NCI-H774 (cell line): ENCODE measurements at regions not wholly inside any gene's neighbourhood (a gene's known extent, or its start where the extent isn't known, plus 50 kb on each side); places are given as distances from the start of the nearest gene placed in this dataset.
"Not testable (repeated sequence)": the region's sequence is repeated elsewhere in the genome, so short reads cannot be mapped to it uniquely, and the experiment has no call there.

ENCODE experiments used
- DNase-seq: peaks from one replicate; lab custom pipeline; 2025; lab: John Stamatoyannopoulos, UW

DNA sequence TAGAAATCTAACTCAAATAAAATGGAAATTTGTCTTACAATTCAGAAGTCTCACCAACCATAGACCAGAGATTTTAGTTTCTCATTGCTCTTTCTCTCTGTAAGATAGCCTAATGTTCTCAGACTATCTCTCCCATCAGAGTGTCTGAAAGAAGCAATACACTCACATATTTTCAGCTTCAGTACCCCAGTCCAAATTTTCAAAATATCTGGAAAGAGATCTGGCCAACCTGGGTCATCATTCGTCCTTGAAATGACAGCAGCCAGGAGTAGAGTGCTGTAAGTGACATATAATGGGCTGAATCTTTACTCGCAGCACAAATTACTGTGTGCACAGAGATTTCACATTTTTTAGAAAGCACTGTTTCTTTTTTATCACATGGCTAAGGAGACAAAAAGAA, 313.3 kb upstream of the PRR16 start:
- DNase-seq, result no peak

- no peak for DNase-seq
These were observed 312.9 kb upstream of the PRR16 start for GRCh38 chr5:120151181-120151580.

DNA sequence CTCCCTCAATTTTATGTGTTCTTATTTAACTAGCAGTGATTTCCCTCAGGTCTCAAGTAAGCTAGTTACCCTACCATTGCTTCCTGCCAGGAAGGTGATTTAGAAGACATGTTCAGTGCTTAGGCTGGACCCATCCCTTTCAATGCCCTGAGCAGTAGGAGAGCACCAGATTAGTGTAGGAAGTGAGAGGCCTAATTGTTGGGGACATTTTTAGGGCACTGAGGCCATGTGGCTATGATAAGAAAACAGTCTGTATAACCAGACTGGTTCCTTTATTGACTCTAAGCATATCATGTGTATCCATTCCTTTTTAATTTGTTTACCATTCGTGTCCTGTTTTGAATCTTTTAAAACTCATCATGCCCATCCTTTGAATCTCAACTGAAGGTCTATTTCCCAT, 312.3 kb upstream of the PRR16 start:
- no peak for DNase-seq

DNA sequence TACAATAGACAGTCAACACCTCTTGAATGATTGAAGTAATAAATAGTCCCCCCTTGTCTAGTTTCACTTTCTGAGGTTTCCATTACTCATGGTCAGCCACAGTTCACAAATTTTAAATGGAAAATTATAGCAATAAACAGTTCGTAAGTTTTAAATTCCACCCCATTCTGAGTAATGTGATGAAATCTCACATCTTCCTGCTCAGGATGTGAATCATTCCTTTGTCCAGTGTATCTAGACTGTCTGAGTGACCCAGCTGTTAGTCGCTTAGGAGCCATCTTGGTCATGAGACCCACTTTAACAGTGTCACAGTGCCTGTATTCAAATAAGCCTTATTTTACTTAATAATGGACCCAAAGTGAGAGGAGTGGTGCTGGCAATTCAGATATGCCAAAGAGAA, 311.6 kb upstream of the PRR16 start:
- no peak for DNase-seq

DNA sequence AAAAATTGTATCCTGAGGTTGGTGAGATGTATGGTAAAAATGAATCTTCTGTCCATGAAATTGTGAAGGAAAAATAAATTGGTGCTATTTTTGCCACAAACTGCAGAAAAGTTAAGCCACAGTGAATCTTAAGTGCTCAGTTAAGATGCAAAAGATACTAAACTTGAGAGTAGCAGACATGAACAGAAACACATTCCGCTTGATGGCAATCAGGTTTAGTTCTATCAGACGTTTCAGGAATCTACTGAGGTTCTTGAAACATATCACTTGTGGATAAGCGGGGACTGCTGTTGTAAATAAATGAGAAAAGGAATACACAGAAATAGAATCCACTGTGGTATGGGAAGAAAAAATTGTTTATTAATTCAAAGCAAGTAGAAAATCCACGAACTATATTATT, 311.2 kb upstream of the PRR16 start:
- no peak for DNase-seq

GRCh38 chr5:120153551-120153950, 310.5 kb upstream of the PRR16 start:
- no peak for DNase-seq

DNA sequence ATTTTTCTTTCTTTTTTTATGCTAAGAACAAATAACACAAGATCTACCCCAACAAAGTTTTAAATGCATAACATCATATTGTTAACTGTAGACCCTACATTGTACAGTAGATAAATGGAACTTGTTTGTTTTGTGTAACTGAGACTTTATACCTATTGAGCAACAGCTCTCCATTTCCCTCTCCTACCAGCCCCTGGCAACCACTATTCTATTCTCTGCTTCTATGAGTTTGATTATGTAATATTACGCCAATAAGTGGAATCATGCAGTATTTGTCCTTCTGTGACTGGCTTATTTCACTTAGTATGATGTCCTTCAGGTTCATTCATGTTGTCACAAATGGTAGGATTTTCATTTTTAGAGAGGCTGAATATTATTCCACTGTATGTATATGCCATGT, 308.2 kb upstream of the PRR16 start:
- DNase-seq, result no peak

DNA sequence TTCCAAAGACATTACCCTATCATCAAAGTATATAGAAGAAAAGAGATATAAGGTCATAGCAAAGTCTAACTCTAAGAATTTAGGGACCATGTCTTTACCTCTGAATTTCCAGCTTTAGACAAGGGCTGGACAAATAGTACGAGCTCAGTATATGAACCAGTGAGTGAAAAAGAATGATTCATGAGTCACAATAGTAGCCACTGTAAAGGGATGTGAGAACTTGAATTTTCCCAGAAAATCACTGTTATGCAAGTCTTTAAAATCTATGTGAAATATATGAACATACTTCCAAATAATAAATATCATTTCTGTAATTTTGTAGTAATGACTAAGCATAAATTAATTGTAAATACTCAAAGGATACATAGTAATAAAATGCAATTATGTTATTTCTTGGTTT, 305.9 kb upstream of the PRR16 start:
- no peak for DNase-seq

DNA sequence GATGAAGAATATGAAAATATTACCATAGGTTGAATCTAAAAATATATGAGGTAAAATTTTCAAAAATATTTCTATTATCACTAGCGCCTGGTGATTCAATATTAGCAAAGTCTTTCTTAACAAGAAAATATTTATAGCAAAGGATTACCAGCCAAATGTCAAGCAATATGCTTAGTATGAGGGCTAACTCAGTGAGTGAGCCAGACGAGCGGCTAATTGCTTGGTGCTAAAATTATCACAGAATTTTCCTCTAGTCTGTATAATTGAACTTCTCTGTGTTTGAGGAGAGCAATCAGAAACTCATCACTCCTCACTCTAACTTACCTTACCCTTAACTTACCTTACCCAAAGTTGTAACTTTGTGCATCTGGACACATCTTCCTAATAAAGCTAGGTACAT, 304.9 kb upstream of the PRR16 start:
- DNase-seq, result no peak

DNA sequence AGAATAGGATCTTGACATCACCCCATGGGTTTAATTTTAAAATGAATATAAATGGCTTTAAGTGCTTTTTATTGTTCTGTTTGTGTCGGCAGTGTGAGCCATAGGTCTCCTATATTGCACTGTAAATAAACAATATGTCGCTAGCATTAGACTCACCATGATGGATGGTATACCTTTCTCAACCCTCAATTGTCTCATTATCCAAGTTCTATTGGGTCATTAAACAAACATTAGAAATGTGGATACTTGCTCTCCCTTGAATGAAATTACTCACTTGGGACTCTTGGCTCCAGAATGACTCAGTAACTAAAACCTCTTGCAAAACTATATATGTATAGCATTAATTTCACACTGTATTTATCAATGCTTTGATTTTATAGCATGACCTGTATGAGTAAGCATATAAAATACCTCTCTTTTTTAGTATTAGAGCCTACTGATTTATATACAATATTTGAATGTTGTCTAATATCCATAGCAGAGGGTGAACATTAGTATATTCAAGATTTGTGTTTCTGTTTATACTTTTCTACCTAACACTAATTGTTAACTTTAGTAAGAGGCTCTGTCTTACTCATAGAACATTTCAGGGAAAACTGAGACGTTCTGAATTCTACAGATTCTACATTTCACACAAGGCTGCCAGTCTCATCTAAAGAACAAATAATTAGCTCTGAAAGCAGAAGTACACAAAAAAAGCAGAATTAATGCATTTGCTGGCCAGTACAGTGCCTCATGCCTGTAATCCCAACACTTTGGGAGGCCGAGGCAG, 303.8 kb upstream of the PRR16 start:
- peak; percentile 38 for DNase-seq

DNA sequence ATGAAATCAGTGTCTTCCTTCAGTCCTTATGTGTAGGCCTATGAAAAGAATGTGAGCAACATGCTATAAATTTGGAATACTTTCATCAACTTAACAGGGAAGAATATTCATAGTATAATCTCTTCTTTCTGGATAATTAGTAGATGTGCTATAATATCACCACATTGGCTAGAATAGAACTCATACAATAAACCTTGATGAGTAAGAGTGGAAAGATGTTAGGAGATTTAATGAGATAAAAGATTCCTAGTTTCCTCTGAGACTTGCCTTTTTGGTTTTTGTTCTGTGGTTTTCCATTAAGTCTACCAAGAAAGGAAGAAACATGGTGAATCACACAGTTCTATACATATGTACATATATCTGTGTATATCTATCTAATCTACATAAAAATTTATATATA, 301.8 kb upstream of the PRR16 start:
- DNase-seq, result no peak

GRCh38 chr5:120164037-120164436, 300.1 kb upstream of the PRR16 start:
- no peak for DNase-seq

DNA sequence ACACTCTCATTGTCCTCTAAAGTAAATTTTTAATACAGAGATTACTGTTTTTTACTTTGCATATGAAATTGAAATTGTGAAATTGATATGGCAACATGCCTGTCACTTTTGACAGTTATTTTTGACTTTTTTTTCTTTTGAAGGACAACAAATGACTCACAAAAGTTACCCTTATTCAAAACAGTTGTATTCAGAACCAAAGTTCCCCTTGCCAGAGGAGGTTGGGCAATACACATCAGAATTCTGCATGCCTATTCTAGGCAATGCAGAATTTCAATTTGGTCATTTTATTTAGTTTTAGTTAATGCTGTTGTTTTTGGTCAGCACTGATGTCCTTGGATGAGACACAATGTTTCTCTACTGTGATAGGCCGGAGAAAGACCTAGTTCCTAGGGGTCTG, 299.1 kb upstream of the PRR16 start:
- DNase-seq, result no peak

DNA sequence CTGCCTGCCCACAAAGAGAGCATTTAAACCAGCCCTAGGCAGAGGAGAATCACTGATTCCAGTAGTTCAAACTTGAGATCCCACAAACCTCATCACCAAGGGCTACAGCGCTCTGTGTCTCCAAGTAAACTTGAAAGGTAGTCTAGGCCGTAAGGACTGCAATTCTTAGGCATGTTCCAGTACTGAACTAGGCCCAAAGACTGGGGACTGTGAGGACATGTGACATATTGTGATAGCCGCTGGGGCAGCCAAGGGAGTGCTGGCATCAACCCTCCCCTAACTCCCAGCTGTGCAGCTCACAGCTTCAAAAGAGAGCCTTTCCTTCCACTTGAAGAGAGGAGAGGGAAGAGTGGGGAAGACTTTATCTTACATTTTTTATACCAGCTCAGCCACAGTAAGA, 291.0 kb upstream of the PRR16 start:
- no peak for DNase-seq

DNA sequence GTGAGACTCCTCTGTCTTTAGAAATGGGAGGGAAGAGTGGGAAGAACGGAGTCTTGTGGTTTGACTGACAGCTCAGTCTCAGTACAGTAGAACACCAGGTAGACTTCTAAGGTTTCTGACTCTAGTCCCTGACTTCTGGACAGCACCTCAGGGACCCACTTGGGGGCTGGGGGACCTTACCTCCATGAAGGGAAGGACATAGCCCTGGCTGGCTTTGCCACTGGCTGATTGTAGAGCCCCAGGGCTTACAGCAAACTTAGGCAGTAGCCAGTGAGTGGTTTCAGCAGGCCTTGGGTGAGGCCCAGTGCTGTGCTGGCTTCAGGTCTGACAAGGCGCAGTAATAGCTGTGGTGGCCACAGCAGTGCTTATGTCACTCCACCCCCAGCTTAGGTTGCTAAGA, 290.0 kb upstream of the PRR16 start:
- no peak for DNase-seq

- not testable (repeated sequence) for DNase-seq
These were observed 282.9 kb upstream of the PRR16 start for GRCh38 chr5:120181238-120181637.

DNA sequence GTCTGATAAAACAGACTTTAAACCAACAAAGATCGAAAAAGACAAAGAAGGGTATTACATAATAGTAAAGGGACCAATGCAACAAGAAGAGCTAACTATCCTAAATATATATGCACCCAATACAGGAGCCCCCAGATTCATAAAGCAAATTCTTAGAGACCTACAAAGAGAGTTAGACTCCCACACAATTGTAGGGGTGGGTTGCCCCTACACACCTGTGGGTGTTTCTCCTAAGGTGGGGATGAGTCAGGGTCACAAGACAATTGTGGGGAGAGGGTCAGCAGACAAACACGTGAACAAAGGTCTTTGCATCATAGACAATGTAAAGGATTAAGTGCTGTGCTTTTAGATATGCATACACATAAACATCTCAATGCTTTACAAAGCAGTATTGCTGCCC, 269.4 kb upstream of the PRR16 start:
- DNase-seq, result not testable (repeated sequence)

GRCh38 chr5:120199559-120199958, 264.5 kb upstream of the PRR16 start:
- DNase-seq, result no peak

DNA sequence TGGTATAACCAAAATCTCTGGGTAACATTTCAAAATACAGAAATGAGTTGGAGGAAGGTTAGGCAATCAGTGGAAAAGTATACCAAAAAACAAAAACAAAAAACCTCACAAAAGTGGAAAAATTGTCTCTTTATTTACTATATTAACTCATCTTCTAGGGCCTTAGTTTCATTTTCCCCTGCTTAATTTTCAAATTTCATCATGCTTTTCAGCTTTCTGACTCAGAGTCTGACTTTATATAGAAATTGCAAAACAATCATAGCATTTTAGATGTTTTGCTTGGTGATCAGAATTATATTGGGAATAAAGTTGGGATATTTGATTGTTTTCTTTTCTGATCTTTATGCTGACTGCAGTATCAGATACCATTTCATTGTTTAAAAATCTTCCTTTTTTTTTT, 257.0 kb upstream of the PRR16 start:
- no peak for DNase-seq

DNA sequence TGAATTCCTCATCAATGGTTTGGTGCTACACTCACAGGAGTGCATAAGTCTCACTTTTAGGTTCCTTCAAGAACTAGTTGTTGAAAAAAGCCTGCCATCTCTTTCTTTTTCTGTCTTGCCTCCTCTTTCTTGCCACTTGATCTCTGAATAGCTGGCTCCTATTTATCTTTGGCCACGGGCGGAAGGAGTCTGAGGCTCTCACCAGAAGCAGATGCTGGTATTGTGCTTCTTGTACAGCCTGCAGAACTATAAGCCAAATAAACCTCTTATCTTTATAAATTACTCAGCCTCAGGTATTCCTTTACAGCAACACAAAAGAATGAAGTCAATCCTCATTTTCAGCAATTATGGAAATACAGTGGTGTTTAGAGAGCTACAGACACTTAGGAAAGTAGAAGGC, 247.1 kb upstream of the PRR16 start:
- no peak for DNase-seq

- DNase-seq, result no peak
These were observed 244.1 kb upstream of the PRR16 start for GRCh38 chr5:120219988-120220387.

GRCh38 chr5:120225524-120225923, 238.6 kb upstream of the PRR16 start:
- DNase-seq, result no peak

DNA sequence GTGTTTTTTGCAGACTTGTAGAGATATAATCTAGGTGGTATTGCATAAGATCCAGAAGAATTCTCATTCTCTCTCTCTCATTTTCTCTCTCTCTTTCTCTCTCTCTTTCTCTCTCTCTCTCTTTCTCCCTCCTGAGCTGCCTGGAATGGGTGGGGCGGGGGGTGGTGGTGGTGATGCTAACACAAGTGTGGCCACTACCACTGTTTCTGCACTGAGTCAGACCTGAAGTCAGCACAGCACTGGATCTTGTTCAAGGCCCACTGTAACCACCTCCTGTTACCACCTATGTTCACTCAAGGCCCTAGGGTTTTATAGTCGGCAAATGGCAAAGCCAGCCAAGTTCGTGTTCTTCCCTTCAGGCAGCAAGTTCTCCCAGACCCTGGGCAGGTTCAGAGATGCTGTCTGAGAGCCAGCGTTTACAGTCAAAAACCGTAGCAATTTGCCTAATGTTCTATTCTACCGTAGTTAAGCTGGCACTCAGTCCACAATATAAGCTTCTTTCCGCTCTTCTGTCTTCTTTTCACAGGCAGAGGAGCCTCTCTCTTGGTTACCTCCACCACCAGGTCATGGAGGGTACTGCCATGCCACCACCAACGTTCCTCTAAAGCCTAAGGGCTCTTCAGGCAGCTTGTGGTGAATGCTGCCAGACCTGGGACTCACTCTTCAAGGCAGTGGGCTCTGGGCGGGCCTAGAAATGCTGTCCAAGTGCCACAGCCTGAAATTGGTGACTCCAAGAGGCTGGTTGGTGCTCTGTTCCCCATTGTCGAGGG, 235.7 kb upstream of the PRR16 start:
- DNase-seq, result no peak

- DNase-seq, result no peak
These were observed 235.1 kb upstream of the PRR16 start for GRCh38 chr5:120229036-120229435.
